Mucosa of descending colon (tissue), 3 donors: ENCODE measurements at regions not wholly inside any gene's neighbourhood (a gene's known extent, or its start where the extent isn't known, plus 50 kb on each side); places are given as distances from the start of the nearest gene placed in this dataset.

Experiments used
- ATAC-seq: fragments of 200-7000 bp; cut with Tn5 transposase; one replicate; pipeline ENCODE4 v1.9.1; 2020; ENCODE audit warnings: mild to moderate bottlenecking, moderate library complexity
- DNase-seq, 3 donors: peaks; one replicate each; pipeline ENCODE4 v3.0.0-alpha.2; 2020
- H3K36me3 ChIP-seq: fragments of 200-600 bp; one replicate; pipeline ENCODE4 v1.8.0; 2021; ENCODE audit warnings: low read depth, mild to moderate bottlenecking
- H3K4me1 ChIP-seq: fragments of 200-600 bp; one replicate; pipeline ENCODE4 v1.8.0; 2021; ENCODE audit warnings: low read depth, mild to moderate bottlenecking
- H3K4me3 ChIP-seq: fragments of 200-600 bp; one replicate; pipeline ENCODE4 v1.8.0; 2021; ENCODE audit warnings: mild to moderate bottlenecking
- H3K9me3 ChIP-seq: fragments of 200-600 bp; one replicate; pipeline ENCODE4 v1.8.0; 2021; ENCODE audit warnings: mild to moderate bottlenecking
- CTCF ChIP-seq: fragments of 200-600 bp; IDR thresholded peaks from one replicate; pipeline ENCODE4 v1.8.0; 2022; ENCODE audit warnings: antibody characterized with exemption, mild to moderate bottlenecking
- intact Hi-C, 2 donors: fragments of 100-400 bp; cut with DNase I in 1 of 2; cut with micrococcal nuclease in 1 of 2; formaldehyde crosslinking; loops; one replicate each; pipeline versions ENCODE4 v1.11.0 to v1.11.1; 2022; cut with DNase I, micrococcal nuclease
- donor health status: DM: no; HTN: no; CAD: no; lungs with moderate emphysema.
- donor health status: DM: no; HTN: no; CAD: no.
- donor health status: DM: no; HTN: yes; CAD: no.

- H3K36me3 ChIP-seq, result no peaks in the 10 kb centered on the region
- H3K4me3 ChIP-seq, result no peak overlapping the region
- no peaks in the 10 kb centered on the region for H3K9me3 ChIP-seq
- DNase-seq (no peak), ATAC-seq (no peak)
- H3K4me1 ChIP-seq, result no peaks in the 10 kb centered on the region
- TF ChIP-seq CTCF, result no peak
- intact Hi-C loops, result no loop called here
Measured at GRCh38 chr13:109979228-109979627, 192.8 kb upstream of the IRS2 start.

GRCh38 chr13:109977212-109977968, 191.0 kb upstream of the IRS2 start:
- no peak overlapping the region for H3K4me3 ChIP-seq
- H3K4me1 ChIP-seq, result no peaks in the 10 kb centered on the region
- ATAC-seq (no peak), DNase-seq (no peak)
- H3K36me3 ChIP-seq, result no peaks in the 10 kb centered on the region
- intact Hi-C loops, result no loop called here
- no peak for TF ChIP-seq CTCF
- H3K9me3 ChIP-seq, result no peaks in the 10 kb centered on the region

GRCh38 chr13:109976206-109976997, 190.0 kb upstream of the IRS2 start:
- no peak overlapping the region for H3K4me3 ChIP-seq
- no peaks in the 10 kb centered on the region for H3K36me3 ChIP-seq
- no peak for DNase-seq
- H3K4me1 ChIP-seq, result no peaks in the 10 kb centered on the region
- intact Hi-C loops, result no loop called here
- ATAC-seq, result no peak
- no peaks in the 10 kb centered on the region for H3K9me3 ChIP-seq
- TF ChIP-seq CTCF, result no peak

GRCh38 chr13:109974354-109974753, 188.0 kb upstream of the IRS2 start:
- no peak for ATAC-seq
- DNase-seq, result no peak
- Histone ChIP-seq H3K4me1 (no peaks in the 10 kb centered on the region), H3K9me3 (no peaks in the 10 kb centered on the region), H3K4me3 (no peak overlapping the region), H3K36me3 (no peaks in the 10 kb centered on the region)
- intact Hi-C loops, result no loop called here
- TF ChIP-seq CTCF, result no peak

GRCh38 chr13:109973279-109973678, 186.9 kb upstream of the IRS2 start:
- intact Hi-C loops, result no loop called here
- H3K4me3 ChIP-seq, result no peak overlapping the region
- no peaks in the 10 kb centered on the region for H3K36me3 ChIP-seq
- no peaks in the 10 kb centered on the region for H3K9me3 ChIP-seq
- ATAC-seq, result no peak
- no peak for TF ChIP-seq CTCF
- DNase-seq, result no peak
- no peaks in the 10 kb centered on the region for H3K4me1 ChIP-seq
